ENCODE measurements at regions not wholly inside any gene's neighbourhood (a gene's known extent, or its start where the extent isn't known, plus 50 kb on each side); places are given as distances from the start of the nearest gene placed in this dataset.

GRCh38 chr5:128895122-128895521, 70.2 kb upstream of the SLC27A6 start:
- no peak for DNase-seq

- DNase-seq, result no peak
Observed at GRCh38 chr5:128896675-128897074, 68.6 kb upstream of the SLC27A6 start.

- DNase-seq, result no peak
Observed at GRCh38 chr5:128903550-128903949, 61.7 kb upstream of the SLC27A6 start.

DNA sequence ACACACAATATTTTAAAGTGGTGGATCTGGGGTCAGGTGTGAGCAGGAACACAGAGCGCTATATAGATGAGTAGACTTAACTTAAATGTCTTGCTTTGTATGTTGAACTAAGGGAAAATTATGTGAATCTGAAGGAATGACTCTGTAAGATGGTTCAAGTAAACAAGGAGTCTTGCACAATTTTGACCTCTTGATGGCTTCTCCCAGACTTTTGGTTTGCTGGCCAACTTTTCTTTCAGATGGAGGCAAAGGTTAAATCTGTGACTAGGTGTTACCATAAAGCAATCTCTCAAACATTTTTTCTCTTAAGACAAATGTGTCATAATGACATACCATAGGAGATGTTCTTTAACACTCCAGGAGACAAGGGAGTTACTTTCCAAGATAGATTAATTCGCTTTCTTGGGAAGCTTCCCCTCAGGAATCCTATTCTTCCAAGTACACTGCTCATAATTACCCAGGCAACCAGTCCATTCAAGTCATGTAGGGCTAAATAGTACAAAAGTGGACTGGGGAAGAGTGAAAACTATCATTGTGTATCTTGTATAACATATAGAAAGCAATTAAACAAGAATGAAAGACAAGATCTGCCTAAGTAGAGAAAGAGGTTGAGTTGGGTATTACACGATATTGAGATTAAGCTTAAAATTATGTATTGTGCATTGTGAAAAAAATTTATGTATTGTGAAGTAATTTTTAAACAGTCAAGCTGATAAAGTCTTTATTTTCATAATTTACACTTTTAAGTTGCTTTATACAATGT, 60.3 kb upstream of the SLC27A6 start:
- DNase-seq, result no peak

- peak; percentile 17 for DNase-seq
Observed at GRCh38 chr5:128905568-128906110, 59.6 kb upstream of the SLC27A6 start.

DNA sequence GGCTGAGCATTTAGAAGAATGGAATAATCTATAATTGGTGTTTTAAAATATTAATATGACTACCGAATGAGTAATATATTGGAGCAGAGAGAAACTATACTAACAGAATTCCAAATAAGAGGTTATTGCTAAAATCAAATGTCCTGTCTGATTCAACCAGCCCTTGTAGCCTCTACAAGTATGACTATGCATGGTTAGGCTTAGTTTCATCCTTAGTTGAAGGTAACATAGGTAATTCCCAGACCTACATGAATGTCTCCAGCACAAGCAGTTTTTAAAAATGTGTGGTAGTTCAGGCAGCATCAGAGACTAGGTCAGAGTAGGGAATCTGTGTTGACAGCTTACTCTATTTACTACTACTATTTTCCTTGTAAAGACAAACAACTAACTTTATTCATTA, 51.7 kb upstream of the SLC27A6 start:
- DNase-seq, result no peak

All from skin of body (tissue), 1 donor.